ENCODE measurements at regions not wholly inside any gene's neighbourhood (a gene's known extent, or its start where the extent isn't known, plus 50 kb on each side); places are given as distances from the start of the nearest gene placed in this dataset.
A peak's percentile ranks its signal among the peaks of the same experiment; 100 is the strongest.
"Not testable (repeated sequence)": the region's sequence is repeated elsewhere in the genome, so short reads cannot be mapped to it uniquely, and the experiment has no call there.

DNA sequence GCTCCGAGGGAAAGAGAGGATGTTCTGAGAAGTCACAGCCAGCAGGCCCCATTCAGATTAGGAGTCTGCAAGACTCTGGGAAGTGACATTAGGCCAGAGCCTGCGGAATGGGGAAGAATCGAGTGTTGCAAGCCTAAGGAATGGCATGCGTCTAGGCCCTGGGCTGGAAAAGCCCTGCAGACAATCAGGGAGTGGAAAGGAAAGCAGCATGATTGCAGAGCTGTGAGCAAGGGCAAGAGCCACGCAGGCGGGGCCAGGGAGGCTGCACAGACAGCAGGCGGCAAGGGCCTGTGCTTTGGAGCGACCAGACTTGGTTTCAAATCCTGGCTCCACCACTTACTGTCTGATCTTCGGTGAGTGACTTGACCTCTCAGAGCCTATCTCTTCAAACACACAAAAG, 118.2 kb downstream of the RRAGC start:
- Histone ChIP-seq H3K27ac (peak overlapping the region; percentile 10; the same call in 1 of the 2 replicates), H3K4me1 (peaks cover 24% of the 10 kb centered on the region), H3K9me3 (replicated peaks) (no peaks in the 10 kb centered on the region), H3K36me3 (no peaks in the 10 kb centered on the region), H3K27me3 (no peaks in the 10 kb centered on the region), H3K4me3 (no peak overlapping the region)
- DNase-seq = no peak

DNA sequence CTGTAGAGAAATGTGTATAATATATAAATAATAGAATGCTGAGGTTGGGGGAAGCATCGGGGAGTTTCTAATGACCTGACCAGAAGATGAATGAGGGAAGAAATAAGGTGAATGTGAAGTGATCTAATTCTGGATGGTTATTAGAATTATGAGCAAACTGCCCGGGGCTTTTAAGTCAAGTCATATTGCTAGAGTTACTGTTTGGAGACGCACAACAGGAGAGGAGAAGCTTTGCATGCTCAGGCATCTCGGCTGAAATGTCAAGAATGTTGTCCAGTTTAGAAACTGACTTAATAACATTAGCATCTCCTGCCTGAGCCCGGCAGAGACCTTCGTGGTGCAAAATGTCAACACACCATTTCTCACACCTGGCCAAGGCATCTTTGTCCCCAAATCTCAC, 119.1 kb downstream of the RRAGC start:
- DNase-seq = peak in 1 of 2 experiments; percentile 29
- Histone ChIP-seq H3K36me3 (no peaks in the 10 kb centered on the region), H3K9me3 (replicated peaks) (no peaks in the 10 kb centered on the region), H3K4me1 (peaks cover 32% of the 10 kb centered on the region), H3K27ac (peak overlapping the region; percentile 10; the same call in 1 of the 2 replicates), H3K27me3 (no peaks in the 10 kb centered on the region), H3K4me3 (no peak overlapping the region)

DNA sequence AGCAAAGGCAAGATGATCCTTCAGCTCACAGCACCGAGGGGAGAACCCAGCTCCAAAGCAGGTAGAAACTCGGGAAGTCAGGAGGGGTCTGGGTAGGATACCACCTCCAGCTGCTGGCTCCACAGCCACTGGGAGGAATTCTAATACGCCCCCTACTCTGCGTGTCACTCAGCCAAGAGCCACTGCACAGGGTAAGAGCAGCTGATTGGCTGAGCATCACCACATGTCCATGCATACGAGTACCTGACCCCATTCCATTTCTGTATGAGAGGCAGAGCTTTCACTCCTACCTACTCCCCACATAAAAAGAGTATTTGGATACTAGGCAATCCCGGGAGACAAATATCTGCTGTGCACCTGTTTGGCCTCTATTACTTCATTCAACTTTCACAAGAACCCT, 121.4 kb downstream of the RRAGC start:
- Histone ChIP-seq H3K4me1 (peaks cover 44% of the 10 kb centered on the region), H3K27me3 (no peaks in the 10 kb centered on the region), H3K27ac (no peak overlapping the region), H3K4me3 (no peak overlapping the region), H3K36me3 (no peaks in the 10 kb centered on the region), H3K9me3 (replicated peaks) (no peaks in the 10 kb centered on the region; the same call in 1 of the 2 replicates)
- no peak for DNase-seq

DNA sequence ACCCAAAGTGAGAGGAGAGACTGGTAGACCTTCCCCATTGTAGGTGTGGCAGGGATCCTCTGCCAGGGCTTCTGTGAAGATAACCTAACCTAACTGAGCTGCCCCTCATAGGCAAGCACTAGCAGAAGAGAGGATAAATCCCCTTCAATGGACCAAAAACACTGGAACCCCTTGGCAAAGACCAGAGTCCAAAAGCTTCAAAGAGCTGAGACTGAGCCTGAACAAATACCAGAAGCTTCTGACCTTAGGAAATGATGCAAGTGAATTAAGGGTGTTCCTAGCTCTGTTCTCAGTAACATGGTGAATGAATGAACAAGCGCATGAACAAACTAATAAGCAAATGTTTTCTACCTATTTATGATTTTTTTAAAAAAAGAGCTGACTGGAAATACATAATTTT, 123.2 kb downstream of the RRAGC start:
- Histone ChIP-seq H3K4me3 (no peak overlapping the region), H3K36me3 (no peaks in the 10 kb centered on the region), H3K9me3 (replicated peaks) (no peaks in the 10 kb centered on the region; the same call in 1 of the 2 replicates), H3K4me1 (peaks cover 40% of the 10 kb centered on the region), H3K27ac (peak overlapping the region; percentile 70), H3K27me3 (no peaks in the 10 kb centered on the region)
- DNase-seq = no peak

DNA sequence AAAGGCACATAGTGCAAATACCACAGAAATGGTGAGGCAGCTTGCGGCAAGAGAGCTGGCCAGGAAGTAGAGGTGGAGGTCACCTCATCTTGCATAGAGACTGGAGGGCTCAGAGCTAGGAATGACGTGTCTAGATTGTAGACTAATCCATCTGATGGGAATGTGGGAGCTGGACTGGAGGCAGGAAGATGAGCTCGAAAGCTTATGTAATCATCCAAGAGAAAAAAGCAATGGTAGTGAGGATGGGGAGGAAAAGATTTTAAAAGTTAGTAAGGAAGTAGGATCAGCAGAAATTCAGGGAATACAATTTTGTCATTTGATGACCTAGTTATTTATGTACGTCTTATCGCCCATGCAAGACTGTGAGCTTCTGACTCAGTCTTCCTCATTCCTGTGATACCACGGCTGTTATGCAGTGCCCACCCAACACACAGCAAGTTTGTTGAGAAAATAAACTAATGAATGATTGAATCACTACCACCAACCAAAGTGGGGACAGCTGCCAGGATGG, 123.9 kb downstream of the RRAGC start:
- Histone ChIP-seq H3K27me3 (no peaks in the 10 kb centered on the region), H3K9me3 (replicated peaks) (no peaks in the 10 kb centered on the region; the same call in 1 of the 2 replicates), H3K27ac (peak overlapping the region; percentile 70), H3K36me3 (no peaks in the 10 kb centered on the region), H3K4me3 (no peak overlapping the region), H3K4me1 (peaks cover 39% of the 10 kb centered on the region)
- peak; percentile 75 to 84 for DNase-seq

DNA sequence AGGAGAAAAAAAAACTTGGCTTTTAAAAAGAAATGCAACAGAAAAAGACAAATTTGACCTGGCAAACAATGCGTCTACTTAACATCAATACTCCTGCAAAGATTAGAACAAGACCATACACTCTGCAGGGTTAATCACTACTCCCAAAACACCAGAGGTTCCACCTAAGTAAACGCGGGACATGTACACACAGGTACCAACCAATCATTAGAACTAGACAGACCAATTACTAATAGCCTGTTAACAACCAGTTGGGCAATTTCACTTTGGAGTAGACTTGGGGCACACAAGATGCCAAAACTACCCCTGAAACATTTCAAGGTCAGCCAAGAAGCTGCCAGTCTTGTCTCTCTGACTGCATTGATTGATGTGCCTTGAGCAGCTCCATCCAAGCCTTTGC, 125.8 kb downstream of the RRAGC start:
- Histone ChIP-seq H3K9me3 (replicated peaks) (no peaks in the 10 kb centered on the region; the same call in 1 of the 2 replicates), H3K36me3 (no peaks in the 10 kb centered on the region), H3K4me1 (peaks cover 49% of the 10 kb centered on the region), H3K27me3 (no peaks in the 10 kb centered on the region), H3K4me3 (no peak overlapping the region), H3K27ac (no peak overlapping the region)
- no peak for DNase-seq

DNA sequence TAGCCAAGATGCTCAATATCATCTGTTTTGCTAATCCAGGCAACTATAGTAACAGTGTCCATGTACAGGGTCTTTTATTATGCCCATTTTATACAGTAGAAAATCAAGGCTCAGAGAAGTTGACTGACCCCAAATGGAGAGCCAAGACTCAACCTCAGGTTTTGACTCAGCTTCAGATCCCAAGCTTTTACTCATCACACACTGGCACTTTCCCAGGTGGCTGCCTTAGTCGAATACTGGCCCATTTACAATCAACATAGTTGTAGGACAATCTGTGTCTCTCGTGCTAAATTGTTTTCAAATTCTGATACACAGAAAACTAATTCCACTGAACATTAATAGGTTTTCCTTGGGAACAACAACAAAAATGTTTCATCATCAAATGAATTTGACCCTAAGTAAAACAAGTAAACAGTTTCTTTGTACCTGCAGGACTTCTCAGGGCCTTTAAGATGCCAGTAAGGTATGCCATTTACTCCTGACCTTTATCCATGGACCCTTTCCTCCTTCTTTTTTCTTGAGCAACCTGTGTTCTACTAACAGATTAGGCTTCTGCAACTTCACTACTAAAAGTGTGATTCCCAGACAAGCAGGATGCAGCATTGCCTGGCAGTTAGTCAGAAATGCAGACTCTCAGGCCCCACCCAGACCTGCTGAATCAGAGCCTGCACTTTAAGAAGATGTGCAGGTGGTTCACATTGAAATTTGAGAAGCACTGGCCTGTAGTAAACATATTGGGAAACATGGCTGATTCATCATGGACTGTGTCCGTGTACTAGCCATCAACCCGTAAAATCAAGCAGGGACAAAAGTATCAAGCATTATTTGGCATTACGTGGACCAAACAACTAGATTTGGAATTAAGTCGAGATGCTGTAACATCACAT, 128.8 kb downstream of the RRAGC start:
- H3K36me3 ChIP-seq = no peaks in the 10 kb centered on the region
- H3K27me3 ChIP-seq = no peaks in the 10 kb centered on the region
- H3K27ac ChIP-seq = no peak overlapping the region
- H3K4me3 ChIP-seq = no peak overlapping the region
- DNase-seq = no peak
- no peaks in the 10 kb centered on the region; the same call in 1 of the 2 replicates for H3K9me3 ChIP-seq (replicated peaks)
- H3K4me1 ChIP-seq = peaks cover 46% of the 10 kb centered on the region

DNA sequence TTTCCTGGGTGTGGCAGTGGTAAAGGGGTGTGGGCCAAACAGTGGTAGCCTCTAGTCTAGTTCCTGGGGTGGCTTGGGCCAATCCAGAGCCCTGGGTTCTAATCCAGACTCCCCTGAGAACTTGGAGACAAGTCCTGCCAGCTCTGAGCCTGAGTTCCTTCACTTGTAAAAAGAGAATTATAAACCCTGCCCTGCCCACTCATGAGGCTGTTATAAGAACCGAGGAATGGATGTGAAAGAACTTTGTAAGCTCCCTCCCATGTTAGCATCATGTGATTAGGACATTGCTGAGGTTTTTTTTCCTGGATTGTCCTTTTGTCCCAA, 131.0 kb downstream of the RRAGC start:
- no peak for DNase-seq
- no peaks in the 10 kb centered on the region for H3K27me3 ChIP-seq
- H3K36me3 ChIP-seq = no peaks in the 10 kb centered on the region; the same call in 1 of the 2 replicates
- H3K9me3 ChIP-seq (replicated peaks) = no peaks in the 10 kb centered on the region; the same call in 1 of the 2 replicates
- peaks cover 31% of the 10 kb centered on the region for H3K4me1 ChIP-seq
- peak overlapping the region; percentile 85 for H3K27ac ChIP-seq
- peak overlapping the region; percentile 50 for H3K4me3 ChIP-seq

DNA sequence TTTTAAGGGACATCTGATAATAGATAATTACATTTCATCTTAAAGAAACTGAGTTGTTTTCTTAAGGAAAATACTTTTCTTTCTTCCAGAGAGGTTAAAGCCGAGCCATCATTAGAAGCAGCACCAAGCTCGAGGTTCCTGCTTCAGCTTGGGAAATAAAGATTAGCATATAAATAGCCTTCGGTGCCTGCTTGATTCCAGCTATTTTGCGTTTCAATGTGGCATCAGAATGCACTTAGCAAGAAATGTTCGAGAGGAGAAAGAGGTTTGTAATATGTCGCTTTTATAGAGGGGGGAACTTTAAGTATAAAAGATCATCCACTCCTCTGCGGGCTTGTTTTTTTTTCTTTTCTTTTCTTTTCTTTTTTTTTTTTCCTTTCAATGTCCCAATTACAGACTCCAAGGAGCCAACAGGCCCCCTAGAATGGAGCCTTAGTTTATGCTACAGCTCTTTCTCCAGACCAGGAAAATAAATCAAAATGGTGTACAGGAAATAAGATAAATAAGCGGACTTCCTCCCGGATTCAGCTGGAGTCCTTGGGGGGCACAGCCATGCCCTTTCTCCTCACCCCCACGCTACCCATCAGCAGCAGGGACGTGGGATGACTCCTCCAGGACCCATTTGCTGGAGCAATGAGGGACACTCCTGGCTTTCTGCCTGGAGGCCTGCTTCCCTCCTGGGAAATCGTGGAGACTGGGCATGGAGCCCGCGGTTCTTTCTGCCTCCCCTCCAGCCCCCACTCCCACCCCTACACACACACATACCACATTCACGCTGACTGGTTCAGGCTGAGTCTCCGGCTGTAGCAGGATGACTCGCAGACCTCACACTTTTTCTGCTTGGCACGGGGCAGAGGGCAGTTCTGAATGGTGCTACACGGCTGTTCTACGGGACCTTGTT, 131.6 kb downstream of the RRAGC start:
- no peaks in the 10 kb centered on the region; the same call in 1 of the 2 replicates for H3K9me3 ChIP-seq (replicated peaks)
- DNase-seq = peak; percentile 93 to 95
- no peaks in the 10 kb centered on the region for H3K27me3 ChIP-seq
- peaks cover 31% of the 10 kb centered on the region for H3K4me1 ChIP-seq
- no peaks in the 10 kb centered on the region; the same call in 1 of the 2 replicates for H3K36me3 ChIP-seq
- H3K27ac ChIP-seq = peak overlapping the region; percentile 85
- H3K4me3 ChIP-seq = peak overlapping the region; percentile 50

DNA sequence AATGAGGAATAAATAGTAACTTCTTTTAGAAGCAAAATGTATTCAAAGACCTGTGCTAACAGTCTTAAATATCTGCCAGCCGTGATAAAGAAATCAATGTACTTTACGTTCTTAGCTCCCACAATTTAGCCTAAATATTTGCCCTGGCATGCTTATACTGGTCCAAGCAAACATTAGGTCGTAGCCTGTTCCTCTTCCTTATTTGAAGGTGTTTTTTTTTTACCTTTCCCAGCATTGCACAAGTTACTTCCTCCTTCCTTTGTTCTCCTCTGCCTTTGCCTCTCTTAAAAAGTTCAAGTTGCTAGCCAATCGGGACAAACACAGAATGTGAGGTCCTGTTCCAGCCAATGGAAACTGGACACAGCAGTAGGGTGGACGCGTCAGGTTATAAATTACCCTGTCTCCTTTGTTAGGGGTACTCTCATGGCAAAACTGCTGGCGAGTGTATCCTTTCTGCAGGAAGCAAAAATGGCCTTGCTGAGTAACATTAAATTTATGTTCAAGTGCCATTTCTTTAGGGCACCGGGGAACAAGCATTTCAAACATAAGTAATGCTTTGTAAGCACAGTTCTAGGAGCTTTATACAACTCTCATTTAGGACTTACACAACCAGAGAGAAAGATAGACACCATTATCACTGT, 134.1 kb downstream of the RRAGC start:
- H3K4me1 ChIP-seq = peaks cover 24% of the 10 kb centered on the region
- not testable (repeated sequence) for H3K27ac ChIP-seq; H3K27me3 ChIP-seq; H3K36me3 ChIP-seq; DNase-seq; H3K4me3 ChIP-seq; H3K9me3 ChIP-seq (replicated peaks)

DNA sequence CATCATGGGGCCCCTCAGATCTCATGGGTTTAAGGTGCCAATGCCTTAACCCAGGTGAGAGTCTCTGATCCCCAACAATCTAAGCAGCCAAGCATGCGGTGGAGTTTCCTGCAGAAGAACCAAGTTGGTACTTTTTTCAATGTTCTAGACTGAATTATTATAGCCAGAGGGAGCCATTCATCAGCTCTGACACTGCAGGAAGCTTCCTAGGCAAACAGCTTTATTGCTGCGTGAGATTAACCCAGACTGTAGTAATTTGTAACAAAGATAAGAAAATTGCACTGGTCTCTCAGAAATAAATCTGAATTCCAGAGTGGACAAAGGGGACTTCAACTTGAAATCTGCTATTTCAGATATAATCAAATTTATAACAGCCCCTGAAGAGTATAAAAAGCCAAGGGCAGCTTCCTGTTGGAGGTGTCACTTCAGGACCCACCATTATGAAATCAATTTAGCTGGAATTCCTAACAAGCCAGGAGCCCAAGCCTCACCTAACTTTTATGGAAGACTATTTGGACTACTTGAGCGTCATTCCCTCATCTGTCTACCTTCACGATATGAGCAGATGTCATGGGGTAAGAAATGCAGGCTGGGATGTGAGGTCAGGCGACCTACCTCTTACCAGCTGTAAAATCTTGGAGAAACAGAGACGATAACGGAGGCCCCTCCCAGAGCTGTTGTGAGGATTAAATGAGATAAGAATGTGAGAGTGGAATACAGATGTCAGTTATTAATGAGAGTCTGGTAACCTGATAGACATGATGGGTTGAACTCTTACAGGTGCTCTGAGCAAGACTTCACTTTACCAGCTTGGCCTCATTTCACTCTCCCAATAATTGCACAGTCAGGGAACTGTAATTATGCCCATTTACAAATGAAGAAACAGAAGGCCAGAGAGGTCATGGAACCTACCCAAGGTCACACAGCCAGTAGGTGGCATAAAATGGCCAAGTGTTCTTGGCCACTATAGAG, 135.1 kb downstream of the RRAGC start:
- H3K27ac ChIP-seq = no peak overlapping the region
- no peak overlapping the region for H3K4me3 ChIP-seq
- no peaks in the 10 kb centered on the region; the same call in 1 of the 2 replicates for H3K9me3 ChIP-seq (replicated peaks)
- H3K27me3 ChIP-seq = no peaks in the 10 kb centered on the region
- DNase-seq = no peak
- no peaks in the 10 kb centered on the region; the same call in 1 of the 2 replicates for H3K36me3 ChIP-seq
- H3K4me1 ChIP-seq = peaks cover 15% of the 10 kb centered on the region

DNA sequence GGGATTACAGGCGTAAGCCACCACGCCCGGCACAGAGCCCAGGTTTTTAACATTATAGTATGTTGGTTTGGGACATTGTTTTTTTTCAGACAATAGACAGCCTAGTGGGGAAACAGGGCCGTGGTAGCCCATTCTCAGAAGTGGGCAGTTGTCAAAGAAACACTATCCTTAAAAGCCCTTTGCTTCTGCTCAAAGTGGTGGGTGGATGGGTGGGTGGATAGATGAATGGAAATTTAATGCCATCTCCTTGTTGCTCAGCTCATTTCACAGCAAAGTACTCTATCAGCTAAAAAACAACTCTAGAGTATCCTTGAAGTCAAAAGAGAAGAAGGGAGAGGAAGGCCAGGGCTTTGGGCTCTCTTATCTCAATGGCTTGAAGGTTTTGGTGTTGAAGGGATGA, 137.8 kb downstream of the RRAGC start:
- H3K4me3 ChIP-seq = no peak overlapping the region
- no peaks in the 10 kb centered on the region; the same call in 1 of the 2 replicates for H3K36me3 ChIP-seq
- peaks cover 3% of the 10 kb centered on the region; the same call in 1 of the 2 replicates for H3K4me1 ChIP-seq
- DNase-seq = no peak
- H3K9me3 ChIP-seq (replicated peaks) = no peaks in the 10 kb centered on the region; the same call in 1 of the 2 replicates
- no peak overlapping the region for H3K27ac ChIP-seq
- H3K27me3 ChIP-seq = no peaks in the 10 kb centered on the region

DNA sequence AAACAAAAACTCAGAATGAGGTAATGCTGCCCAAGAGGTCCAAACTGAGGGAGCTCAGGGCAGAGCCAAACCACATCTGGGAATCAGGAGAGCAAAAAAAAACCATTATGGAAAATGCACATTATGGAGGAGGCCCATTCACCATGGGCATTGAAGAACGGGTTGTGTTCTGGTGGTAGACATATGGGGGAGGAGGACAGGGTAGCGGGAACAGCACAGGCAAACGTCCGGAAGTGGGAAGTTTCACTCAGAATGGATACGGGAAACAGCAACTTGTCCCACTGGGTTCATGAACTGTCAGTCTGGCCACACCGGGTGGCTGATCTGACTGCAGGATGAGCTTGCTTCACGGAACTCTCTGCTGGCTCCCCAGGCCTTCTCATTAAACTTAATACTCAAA, 139.7 kb downstream of the RRAGC start:
- no peak for DNase-seq
- no peaks in the 10 kb centered on the region for H3K27me3 ChIP-seq
- no peaks in the 10 kb centered on the region for H3K36me3 ChIP-seq
- H3K4me3 ChIP-seq = no peak overlapping the region
- H3K4me1 ChIP-seq = no peaks in the 10 kb centered on the region; the same call in 1 of the 2 replicates
- H3K9me3 ChIP-seq (replicated peaks) = no peaks in the 10 kb centered on the region
- H3K27ac ChIP-seq = no peak overlapping the region

Measured in SJCRH30 (cell line).